ENCODE measurements at regions not wholly inside any gene's neighbourhood (a gene's known extent, or its start where the extent isn't known, plus 50 kb on each side); places are given as distances from the start of the nearest gene placed in this dataset.

GRCh38 chr5:175328176-175328575 lies 115.8 kb downstream of the DRD1 start:
- TF ChIP-seq EZH2 (IDR thresholded peaks at IDR 0.05; ENCODE audit: borderline replicate concordance, low read depth, low read length, poor library complexity, severe bottlenecking) (no peak), CTCF (conservative IDR thresholded peaks at IDR 0.05; ENCODE audit: low read depth, low read length) (no peak)

Measured in A673 (cell line).